Loucy (cell line): ENCODE measurements at regions not wholly inside any gene's neighbourhood (a gene's known extent, or its start where the extent isn't known, plus 50 kb on each side); places are given as distances from the start of the nearest gene placed in this dataset.

Experiments
- H2AFZ ChIP-seq: fragments of 200-600 bp; sonication (generic); 2 replicates; pipeline ENCODE4 v1.6.0; 2016; ENCODE audit warnings: antibody characterized with exemption, mild to moderate bottlenecking, low read length, moderate library complexity
- H3F3A ChIP-seq: fragments of 200-600 bp; 2 replicates; pipeline ENCODE4 v1.6.0; 2016; ENCODE audit warnings: antibody characterized with exemption, low read depth, mild to moderate bottlenecking
- H3K27me3 ChIP-seq: fragments of 200-600 bp; sonication (generic); 2 replicates; pipeline ENCODE4 v1.6.1; 2014; ENCODE audit warnings: low read length, mild to moderate bottlenecking; ENCODE audit not compliant: insufficient read depth, poor library complexity, severe bottlenecking
- H3K36me3 ChIP-seq: fragments of 200-600 bp; sonication (generic); 2 replicates; pipeline ENCODE4 v1.6.1; 2016; ENCODE audit warnings: low read length; ENCODE audit not compliant: insufficient read depth
- H3K4me1 ChIP-seq: fragments of 200-600 bp; sonication (generic); 2 replicates; pipeline ENCODE4 v1.5.1; 2014; ENCODE audit warnings: low read length, mild to moderate bottlenecking; ENCODE audit not compliant: insufficient read depth, poor library complexity, severe bottlenecking
- H3K4me2 ChIP-seq: fragments of 200-600 bp; sonication (generic); 2 replicates; pipeline ENCODE4 v1.6.0; 2014; ENCODE audit warnings: antibody characterized with exemption, low read length, low read depth, mild to moderate bottlenecking; ENCODE audit not compliant: poor library complexity, severe bottlenecking
- H3K4me3 ChIP-seq: fragments of 200-600 bp; sonication (generic); 2 replicates; pipeline ENCODE4 v1.5.1; 2014; ENCODE audit warnings: low read length, mild to moderate bottlenecking, mixed read lengths; ENCODE audit not compliant: poor library complexity, severe bottlenecking
- H3K79me2 ChIP-seq: fragments of 200-600 bp; sonication (generic); 2 replicates; pipeline ENCODE4 v1.6.1; 2014; ENCODE audit warnings: low read length; ENCODE audit not compliant: insufficient read depth
- H3K9ac ChIP-seq: fragments of 200-600 bp; sonication (generic); 2 replicates; pipeline ENCODE4 v1.6.0; 2014; ENCODE audit warnings: mild to moderate bottlenecking, low read depth, low read length, moderate library complexity; ENCODE audit not compliant: poor library complexity, severe bottlenecking
- H3K9me2 ChIP-seq: fragments of 200-600 bp; sonication (generic); replicated peaks from 2 replicates; pipeline ENCODE4 v1.6.1; 2016; ENCODE audit warnings: low read depth, low read length, mixed read lengths
- H3K9me3 ChIP-seq: fragments of 200-600 bp; sonication (generic); 2 replicates; pipeline ENCODE4 v1.6.1; 2014; ENCODE audit warnings: mild to moderate bottlenecking, antibody characterized with exemption, low read length, low read depth; ENCODE audit not compliant: insufficient read depth
- H4K20me1 ChIP-seq: fragments of 200-600 bp; sonication (generic); 2 replicates; pipeline ENCODE4 v1.6.0; 2014; ENCODE audit warnings: antibody characterized with exemption, low read length, mild to moderate bottlenecking; ENCODE audit not compliant: insufficient read depth, poor library complexity, severe bottlenecking
- EZH2phosphoT487 ChIP-seq: fragments of 200-600 bp; IDR thresholded peaks from 2 replicates; pipeline ENCODE4 v1.6.1; 2018; ENCODE audit warnings: antibody characterized with exemption, mild to moderate bottlenecking, moderate library complexity, borderline replicate concordance
- TF ChIP-seq, protein P1 (sequence below): fragments of 200-600 bp; sonication (generic); conservative IDR thresholded peaks from 2 replicates; pipeline ENCODE4 v1.5.1; 2014; ENCODE audit warnings: mild to moderate bottlenecking, antibody characterized with exemption, low read length

DNA sequence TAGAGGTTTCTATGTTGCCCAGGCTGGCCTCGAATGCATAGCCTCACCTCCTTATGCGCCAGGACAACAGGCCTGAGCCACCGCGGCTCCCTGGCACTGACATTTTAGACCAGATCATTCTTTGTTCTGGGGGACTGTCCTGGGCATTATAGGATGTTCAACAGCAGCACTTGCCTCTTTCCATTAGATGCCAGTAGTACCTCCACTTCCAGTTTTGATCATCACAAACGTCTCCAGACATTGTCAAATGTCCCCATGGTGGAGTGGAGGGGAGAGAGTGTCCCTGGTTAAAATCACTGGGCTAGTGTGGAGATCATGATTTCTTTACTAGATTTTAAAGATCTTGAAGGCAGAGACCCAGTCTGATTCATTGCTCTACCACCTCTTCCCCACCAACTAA is 125.2 kb upstream of the MKLN1 start:
- no peaks in the 10 kb centered on the region for H4K20me1 ChIP-seq
- H3F3A ChIP-seq: no peaks in the 10 kb centered on the region
- no peak for TF ChIP-seq EZH2phosphoT487
- TF ChIP-seq, protein P1, sequence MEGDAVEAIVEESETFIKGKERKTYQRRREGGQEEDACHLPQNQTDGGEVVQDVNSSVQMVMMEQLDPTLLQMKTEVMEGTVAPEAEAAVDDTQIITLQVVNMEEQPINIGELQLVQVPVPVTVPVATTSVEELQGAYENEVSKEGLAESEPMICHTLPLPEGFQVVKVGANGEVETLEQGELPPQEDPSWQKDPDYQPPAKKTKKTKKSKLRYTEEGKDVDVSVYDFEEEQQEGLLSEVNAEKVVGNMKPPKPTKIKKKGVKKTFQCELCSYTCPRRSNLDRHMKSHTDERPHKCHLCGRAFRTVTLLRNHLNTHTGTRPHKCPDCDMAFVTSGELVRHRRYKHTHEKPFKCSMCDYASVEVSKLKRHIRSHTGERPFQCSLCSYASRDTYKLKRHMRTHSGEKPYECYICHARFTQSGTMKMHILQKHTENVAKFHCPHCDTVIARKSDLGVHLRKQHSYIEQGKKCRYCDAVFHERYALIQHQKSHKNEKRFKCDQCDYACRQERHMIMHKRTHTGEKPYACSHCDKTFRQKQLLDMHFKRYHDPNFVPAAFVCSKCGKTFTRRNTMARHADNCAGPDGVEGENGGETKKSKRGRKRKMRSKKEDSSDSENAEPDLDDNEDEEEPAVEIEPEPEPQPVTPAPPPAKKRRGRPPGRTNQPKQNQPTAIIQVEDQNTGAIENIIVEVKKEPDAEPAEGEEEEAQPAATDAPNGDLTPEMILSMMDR: no peak
- H3K9me3 ChIP-seq: no peaks in the 10 kb centered on the region
- H3K27me3 ChIP-seq: no peaks in the 10 kb centered on the region
- H3K4me2 ChIP-seq: no peak overlapping the region
- no peak overlapping the region for H3K4me3 ChIP-seq
- H3K4me1 ChIP-seq: no peaks in the 10 kb centered on the region
- no peaks in the 10 kb centered on the region for H3K9me2 ChIP-seq
- H3K36me3 ChIP-seq: no peaks in the 10 kb centered on the region
- no peaks in the 10 kb centered on the region for H3K79me2 ChIP-seq
- H3K9ac ChIP-seq: no peak overlapping the region
- H2AFZ ChIP-seq: no peak overlapping the region

DNA sequence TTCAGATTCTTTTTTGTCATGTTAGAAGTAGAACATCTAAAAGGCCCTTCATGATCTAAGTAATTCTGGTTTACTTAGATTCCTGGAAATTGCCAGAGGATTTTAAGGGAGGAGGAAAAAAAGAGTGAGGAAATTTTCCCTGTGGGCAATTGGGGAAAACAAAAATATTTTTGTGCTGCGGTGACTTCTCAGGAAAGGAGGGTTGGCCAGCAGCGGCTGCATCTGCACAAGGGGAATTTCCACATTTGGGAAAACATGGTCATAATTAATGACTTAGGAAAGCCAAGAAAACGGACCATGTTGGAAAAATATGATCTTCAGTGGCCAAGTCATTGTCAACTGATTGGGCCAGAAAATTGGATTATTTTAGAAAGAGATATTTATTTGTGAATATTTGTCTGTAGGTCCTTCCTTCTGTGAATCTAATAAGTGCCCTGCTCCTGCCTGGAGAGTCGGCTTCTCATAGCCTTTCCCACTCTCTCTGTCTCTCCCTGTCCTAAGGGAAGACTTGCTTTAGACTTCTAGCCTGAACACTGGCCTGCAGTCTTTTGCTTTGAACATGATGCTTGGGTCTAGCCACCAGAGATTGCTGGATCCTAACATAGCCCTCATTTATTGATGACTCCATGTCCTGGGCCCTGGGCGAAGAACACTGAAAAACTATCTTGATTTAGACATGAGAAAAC is 124.2 kb upstream of the MKLN1 start:
- Histone ChIP-seq H3K4me2 (no peak overlapping the region), H3K4me3 (no peak overlapping the region), H3K36me3 (no peaks in the 10 kb centered on the region), H3K4me1 (no peaks in the 10 kb centered on the region), H3F3A (no peaks in the 10 kb centered on the region), H3K27me3 (no peaks in the 10 kb centered on the region), H3K79me2 (no peaks in the 10 kb centered on the region), H2AFZ (no peak overlapping the region), H3K9ac (no peak overlapping the region), H3K9me2 (no peaks in the 10 kb centered on the region), H4K20me1 (no peaks in the 10 kb centered on the region), H3K9me3 (no peaks in the 10 kb centered on the region)
- TF ChIP-seq, protein P1: no peak
- no peak for TF ChIP-seq EZH2phosphoT487

- Histone ChIP-seq H3K9me3 (no peaks in the 10 kb centered on the region), H3K4me2 (no peak overlapping the region), H3K4me3 (no peak overlapping the region), H2AFZ (no peak overlapping the region), H3K9ac (no peak overlapping the region), H3F3A (no peaks in the 10 kb centered on the region), H4K20me1 (no peaks in the 10 kb centered on the region), H3K4me1 (no peaks in the 10 kb centered on the region), H3K27me3 (no peaks in the 10 kb centered on the region), H3K36me3 (no peaks in the 10 kb centered on the region), H3K9me2 (no peaks in the 10 kb centered on the region), H3K79me2 (no peaks in the 10 kb centered on the region)
- TF ChIP-seq, protein P1: no peak
- no peak for TF ChIP-seq EZH2phosphoT487
These were observed 118.9 kb upstream of the MKLN1 start for GRCh38 chr7:131208777-131209176.
